ENCODE measurements at regions not wholly inside any gene's neighbourhood (a gene's known extent, or its start where the extent isn't known, plus 50 kb on each side); places are given as distances from the start of the nearest gene placed in this dataset.

DNA sequence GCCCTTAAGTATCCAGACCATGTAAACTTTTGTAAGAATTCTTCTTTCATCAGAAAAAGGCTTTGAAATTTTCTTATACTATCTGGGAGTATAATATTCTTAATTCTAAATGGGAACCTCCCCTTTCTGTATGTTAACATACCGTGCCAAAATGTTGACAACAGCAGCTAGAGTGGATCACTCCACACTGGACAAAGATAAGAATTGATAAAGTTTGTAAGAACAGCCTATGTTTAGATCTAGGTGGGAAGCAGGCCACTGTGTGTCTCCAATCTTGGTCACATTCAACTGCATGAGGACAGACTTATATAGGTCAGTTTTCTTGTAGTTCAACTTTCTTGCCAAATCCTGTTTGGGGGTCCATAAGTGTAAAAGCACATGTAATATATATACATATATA is 235.7 kb downstream of the RPIA start:
- no peak for TF ChIP-seq CTCF (conservative IDR thresholded peaks at IDR 0.05; ENCODE audit: low read depth, low read length)
- no peak for TF ChIP-seq EZH2 (IDR thresholded peaks at IDR 0.05; ENCODE audit: borderline replicate concordance, low read depth, low read length, poor library complexity, severe bottlenecking)

Data from A673 (cell line).